ENCODE measurements at regions not wholly inside any gene's neighbourhood (a gene's known extent, or its start where the extent isn't known, plus 50 kb on each side); places are given as distances from the start of the nearest gene placed in this dataset.

DNA sequence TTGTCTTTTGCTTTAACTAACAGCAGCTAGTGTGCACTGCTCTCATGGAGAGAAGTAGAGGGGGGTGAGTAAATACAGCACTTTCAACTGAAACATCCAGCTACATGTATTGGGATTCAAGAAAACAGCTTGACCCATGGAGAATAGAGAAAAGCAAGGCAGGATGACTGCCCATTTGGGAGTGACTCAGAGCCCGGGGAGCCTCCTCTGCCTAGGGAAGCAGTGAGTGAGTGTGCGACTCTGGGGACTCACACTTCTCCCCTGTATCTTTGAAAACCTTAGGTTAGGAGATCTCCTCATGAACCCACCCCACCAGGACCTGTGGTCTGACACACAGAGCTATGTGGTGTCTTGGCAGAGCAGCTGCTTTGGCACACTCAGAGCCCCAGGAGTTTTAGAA, 82.0 kb upstream of the PTGFR start:
- TF ChIP-seq, protein P1, sequence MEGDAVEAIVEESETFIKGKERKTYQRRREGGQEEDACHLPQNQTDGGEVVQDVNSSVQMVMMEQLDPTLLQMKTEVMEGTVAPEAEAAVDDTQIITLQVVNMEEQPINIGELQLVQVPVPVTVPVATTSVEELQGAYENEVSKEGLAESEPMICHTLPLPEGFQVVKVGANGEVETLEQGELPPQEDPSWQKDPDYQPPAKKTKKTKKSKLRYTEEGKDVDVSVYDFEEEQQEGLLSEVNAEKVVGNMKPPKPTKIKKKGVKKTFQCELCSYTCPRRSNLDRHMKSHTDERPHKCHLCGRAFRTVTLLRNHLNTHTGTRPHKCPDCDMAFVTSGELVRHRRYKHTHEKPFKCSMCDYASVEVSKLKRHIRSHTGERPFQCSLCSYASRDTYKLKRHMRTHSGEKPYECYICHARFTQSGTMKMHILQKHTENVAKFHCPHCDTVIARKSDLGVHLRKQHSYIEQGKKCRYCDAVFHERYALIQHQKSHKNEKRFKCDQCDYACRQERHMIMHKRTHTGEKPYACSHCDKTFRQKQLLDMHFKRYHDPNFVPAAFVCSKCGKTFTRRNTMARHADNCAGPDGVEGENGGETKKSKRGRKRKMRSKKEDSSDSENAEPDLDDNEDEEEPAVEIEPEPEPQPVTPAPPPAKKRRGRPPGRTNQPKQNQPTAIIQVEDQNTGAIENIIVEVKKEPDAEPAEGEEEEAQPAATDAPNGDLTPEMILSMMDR (IDR thresholded peaks at IDR 0.05): no peak
- TF ChIP-seq POLR2A (IDR thresholded peaks at IDR 0.05): no peak
- TF ChIP-seq POLR2AphosphoS5 (IDR thresholded peaks at IDR 0.05): no peak
